Lower lobe of right lung (tissue), 2 donors: ENCODE measurements at regions not wholly inside any gene's neighbourhood (a gene's known extent, or its start where the extent isn't known, plus 50 kb on each side); places are given as distances from the start of the nearest gene placed in this dataset.

Experiments used
- ATAC-seq, 2 donors: fragments of 200-7000 bp; cut with Tn5 transposase; one replicate each; pipeline ENCODE4 v1.9.1; 2020 to 2022; ENCODE audit warnings: mild to moderate bottlenecking in 2 of 2, moderate library complexity in 2 of 2
- DNase-seq: peaks from one replicate; pipeline ENCODE4 v3.0.0-alpha.2; 2020
- H3K27ac ChIP-seq: fragments of 200-600 bp; one replicate; pipeline ENCODE4 v1.8.0; 2022
- H3K27me3 ChIP-seq: fragments of 200-600 bp; one replicate; pipeline ENCODE4 v1.8.0; 2022; ENCODE audit warnings: low read depth
- H3K36me3 ChIP-seq: fragments of 200-600 bp; one replicate; pipeline ENCODE4 v1.8.0; 2022; ENCODE audit warnings: mild to moderate bottlenecking
- H3K4me1 ChIP-seq: fragments of 200-600 bp; one replicate; pipeline ENCODE4 v1.8.0; 2022
- H3K4me3 ChIP-seq: fragments of 200-600 bp; one replicate; pipeline ENCODE4 v1.8.0; 2022; ENCODE audit warnings: mild to moderate bottlenecking
- H3K9me3 ChIP-seq: fragments of 200-600 bp; one replicate; pipeline ENCODE4 v1.8.0; 2022
- CTCF ChIP-seq: fragments of 200-600 bp; IDR thresholded peaks from one replicate; pipeline ENCODE4 v1.8.0; 2022; ENCODE audit warnings: antibody characterized with exemption, mild to moderate bottlenecking
- intact Hi-C: fragments of 100-400 bp; cut with DNase I; formaldehyde crosslinking; loops from one replicate; pipeline ENCODE4 v1.11.0; 2022
- donor health status: DM: no; HTN: yes; CAD: no; lungs with severe emphysema.

GRCh38 chr4:134278675-134279074, 77.1 kb upstream of the PABPC4L start:
- intact Hi-C loops: no loop called here
- Histone ChIP-seq H3K27me3 (no peaks in the 10 kb centered on the region), H3K4me1 (no peaks in the 10 kb centered on the region), H3K36me3 (no peaks in the 10 kb centered on the region), H3K9me3 (no peaks in the 10 kb centered on the region), H3K4me3 (no peak overlapping the region), H3K27ac (no peak overlapping the region)
- TF ChIP-seq CTCF: no peak
- no peak for DNase-seq
- ATAC-seq: no peak

DNA sequence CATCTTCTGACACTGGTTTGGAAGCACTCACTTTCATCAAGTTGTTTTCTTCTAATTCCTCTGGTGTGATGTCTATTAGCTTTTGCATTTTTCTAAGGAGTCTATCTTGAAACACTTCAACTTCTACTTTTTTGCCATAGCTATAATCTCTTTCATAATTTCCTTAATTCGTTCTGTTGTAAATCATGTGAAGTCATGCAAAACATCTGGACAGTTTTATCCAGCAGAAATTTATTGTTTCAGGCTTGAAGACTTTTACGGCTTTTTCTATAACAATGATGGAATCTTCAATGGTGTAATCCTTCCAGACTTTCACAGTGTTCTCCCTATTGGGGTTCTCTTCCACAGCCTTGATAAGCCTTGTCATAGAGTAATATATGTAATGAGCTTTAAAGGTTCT, 74.9 kb upstream of the PABPC4L start:
- DNase-seq (no peak), ATAC-seq (no peak)
- no peak for TF ChIP-seq CTCF
- intact Hi-C loops: no loop called here
- no peak overlapping the region for H3K4me3 ChIP-seq
- no peaks in the 10 kb centered on the region for H3K27me3 ChIP-seq
- H3K4me1 ChIP-seq: no peaks in the 10 kb centered on the region
- no peak overlapping the region for H3K27ac ChIP-seq
- H3K9me3 ChIP-seq: no peaks in the 10 kb centered on the region
- no peaks in the 10 kb centered on the region for H3K36me3 ChIP-seq

GRCh38 chr4:134260126-134260525, 58.5 kb upstream of the PABPC4L start:
- intact Hi-C loops: no loop called here

More at GRCh38 chr4:134260126-134260525, 58.5 kb upstream of the PABPC4L start:
- Histone ChIP-seq H3K4me1 (no peaks in the 10 kb centered on the region), H3K27me3 (no peaks in the 10 kb centered on the region), H3K36me3 (no peaks in the 10 kb centered on the region), H3K4me3 (no peak overlapping the region), H3K9me3 (no peaks in the 10 kb centered on the region), H3K27ac (no peak overlapping the region)
- ATAC-seq (no peak), DNase-seq (no peak)
- no peak for TF ChIP-seq CTCF
